Parathyroid adenoma (tissue), 2 donors: ENCODE measurements at regions not wholly inside any gene's neighbourhood (a gene's known extent, or its start where the extent isn't known, plus 50 kb on each side); places are given as distances from the start of the nearest gene placed in this dataset.

Experiments
- H2AFZ ChIP-seq: fragments of 300-600 bp; sonication (generic); one replicate; pipeline ENCODE4 v1.7.0; 2017; ENCODE audit warnings: antibody characterized with exemption, mild to moderate bottlenecking
- H3K27ac ChIP-seq: fragments of 300-600 bp; sonication (generic); one replicate; pipeline ENCODE4 v1.7.0; 2017
- H3K27me3 ChIP-seq: fragments of 300-600 bp; sonication (generic); one replicate; pipeline ENCODE4 v1.7.0; 2017; ENCODE audit warnings: low read length; ENCODE audit not compliant: control insufficient read depth, insufficient read depth
- H3K36me3 ChIP-seq: fragments of 300-600 bp; sonication (generic); one replicate; pipeline ENCODE4 v1.7.0; 2017; ENCODE audit warnings: low read length; ENCODE audit not compliant: control insufficient read depth, insufficient read depth
- H3K4me1 ChIP-seq: fragments of 300-600 bp; sonication (generic); one replicate; pipeline ENCODE4 v1.7.0; 2017; ENCODE audit warnings: control low read depth
- H3K4me2 ChIP-seq: fragments of 300-600 bp; sonication (generic); one replicate; pipeline ENCODE4 v1.7.0; 2017; ENCODE audit warnings: low read length
- H3K4me3 ChIP-seq: fragments of 300-600 bp; sonication (generic); one replicate; pipeline ENCODE4 v1.7.0; 2017; ENCODE audit warnings: low read depth, low read length
- H3K79me2 ChIP-seq: fragments of 300-600 bp; sonication (generic); one replicate; pipeline ENCODE4 v1.7.0; 2017; ENCODE audit warnings: control low read depth
- H3K9ac ChIP-seq: fragments of 300-600 bp; sonication (generic); one replicate; pipeline ENCODE4 v1.7.0; 2017; ENCODE audit warnings: mild to moderate bottlenecking
- H3K9me3 ChIP-seq: fragments of 300-600 bp; sonication (generic); one replicate; pipeline ENCODE4 v1.7.0; 2017; ENCODE audit warnings: low read length; ENCODE audit not compliant: control insufficient read depth
- TF ChIP-seq, protein P1 (sequence below): fragments of 300-600 bp; sonication (generic); IDR thresholded peaks from one replicate; pipeline ENCODE4 v1.7.0; 2017; ENCODE audit warnings: antibody characterized with exemption, mild to moderate bottlenecking
- donor health status: primary hyperparathyroidism.

DNA sequence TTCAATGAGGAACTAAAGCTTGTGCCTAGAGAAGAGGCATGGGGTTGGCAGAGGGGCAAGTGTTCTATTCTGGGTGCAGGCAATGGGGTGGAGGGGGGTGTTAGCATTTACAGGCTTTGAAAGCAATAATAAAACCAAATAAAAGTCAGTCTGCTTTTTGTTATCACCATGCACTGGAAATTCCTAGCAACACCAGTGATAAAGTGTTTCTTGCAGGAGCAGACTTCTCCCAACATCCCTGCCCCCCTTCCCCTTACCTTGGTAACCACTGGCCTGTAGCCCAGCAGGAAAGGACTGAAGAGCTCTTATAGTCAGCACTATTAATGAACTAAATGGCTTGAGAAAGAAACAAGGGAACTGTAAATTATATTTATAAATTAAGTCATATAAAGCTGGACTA lies 65.2 kb upstream of the SESN3 start:
- TF ChIP-seq, protein P1, sequence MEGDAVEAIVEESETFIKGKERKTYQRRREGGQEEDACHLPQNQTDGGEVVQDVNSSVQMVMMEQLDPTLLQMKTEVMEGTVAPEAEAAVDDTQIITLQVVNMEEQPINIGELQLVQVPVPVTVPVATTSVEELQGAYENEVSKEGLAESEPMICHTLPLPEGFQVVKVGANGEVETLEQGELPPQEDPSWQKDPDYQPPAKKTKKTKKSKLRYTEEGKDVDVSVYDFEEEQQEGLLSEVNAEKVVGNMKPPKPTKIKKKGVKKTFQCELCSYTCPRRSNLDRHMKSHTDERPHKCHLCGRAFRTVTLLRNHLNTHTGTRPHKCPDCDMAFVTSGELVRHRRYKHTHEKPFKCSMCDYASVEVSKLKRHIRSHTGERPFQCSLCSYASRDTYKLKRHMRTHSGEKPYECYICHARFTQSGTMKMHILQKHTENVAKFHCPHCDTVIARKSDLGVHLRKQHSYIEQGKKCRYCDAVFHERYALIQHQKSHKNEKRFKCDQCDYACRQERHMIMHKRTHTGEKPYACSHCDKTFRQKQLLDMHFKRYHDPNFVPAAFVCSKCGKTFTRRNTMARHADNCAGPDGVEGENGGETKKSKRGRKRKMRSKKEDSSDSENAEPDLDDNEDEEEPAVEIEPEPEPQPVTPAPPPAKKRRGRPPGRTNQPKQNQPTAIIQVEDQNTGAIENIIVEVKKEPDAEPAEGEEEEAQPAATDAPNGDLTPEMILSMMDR: no peak
- Histone ChIP-seq H3K4me2 (no peak overlapping the region), H3K79me2 (no peaks in the 10 kb centered on the region), H3K27me3 (no peaks in the 10 kb centered on the region), H3K9me3 (no peaks in the 10 kb centered on the region), H2AFZ (no peak overlapping the region), H3K9ac (no peak overlapping the region), H3K4me1 (peaks cover 19% of the 10 kb centered on the region), H3K27ac (no peak overlapping the region), H3K4me3 (no peak overlapping the region), H3K36me3 (no peaks in the 10 kb centered on the region)

DNA sequence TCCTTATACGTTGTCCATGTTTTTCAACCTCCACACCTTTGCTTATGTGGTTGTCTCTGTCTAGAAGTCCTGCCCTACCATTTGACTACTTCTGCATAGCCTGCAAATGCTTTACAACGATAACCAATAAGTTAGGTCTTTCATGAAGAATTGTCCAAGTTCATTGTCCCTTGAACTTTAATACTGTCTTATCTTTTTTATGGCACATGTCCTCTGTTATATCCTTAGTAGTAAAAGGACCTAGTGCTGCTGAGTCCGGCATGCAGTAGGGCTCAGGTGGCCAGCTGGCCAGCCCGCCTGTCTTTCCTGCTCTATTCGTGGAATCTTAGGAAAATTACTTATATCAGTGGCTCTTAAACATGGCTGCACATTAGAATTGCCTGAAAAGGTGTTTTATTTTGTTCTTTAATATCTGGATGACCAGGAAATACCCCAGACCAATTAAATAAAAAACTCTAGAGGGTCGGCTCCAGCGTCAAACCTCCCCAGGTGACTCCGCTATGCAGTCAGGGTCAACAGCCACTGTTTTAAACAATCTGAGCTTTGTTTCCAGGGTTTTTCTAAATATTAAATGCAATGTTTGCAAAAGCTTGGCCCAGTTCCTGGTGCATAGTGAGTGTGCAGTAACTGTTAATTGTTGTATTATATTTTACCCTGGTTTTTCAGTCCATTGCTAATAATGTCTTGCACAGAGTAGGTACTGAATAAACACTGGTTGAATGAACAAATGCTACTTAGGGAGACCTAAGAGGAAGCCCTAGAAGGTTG lies 64.6 kb upstream of the SESN3 start:
- no peaks in the 10 kb centered on the region for H3K9me3 ChIP-seq
- no peak overlapping the region for H3K27ac ChIP-seq
- H3K4me2 ChIP-seq: no peak overlapping the region
- no peaks in the 10 kb centered on the region for H3K27me3 ChIP-seq
- no peak overlapping the region for H2AFZ ChIP-seq
- no peak overlapping the region for H3K4me3 ChIP-seq
- H3K36me3 ChIP-seq: no peaks in the 10 kb centered on the region
- no peak overlapping the region for H3K9ac ChIP-seq
- H3K79me2 ChIP-seq: no peaks in the 10 kb centered on the region
- peaks cover 19% of the 10 kb centered on the region for H3K4me1 ChIP-seq
- TF ChIP-seq, protein P1: no peak

DNA sequence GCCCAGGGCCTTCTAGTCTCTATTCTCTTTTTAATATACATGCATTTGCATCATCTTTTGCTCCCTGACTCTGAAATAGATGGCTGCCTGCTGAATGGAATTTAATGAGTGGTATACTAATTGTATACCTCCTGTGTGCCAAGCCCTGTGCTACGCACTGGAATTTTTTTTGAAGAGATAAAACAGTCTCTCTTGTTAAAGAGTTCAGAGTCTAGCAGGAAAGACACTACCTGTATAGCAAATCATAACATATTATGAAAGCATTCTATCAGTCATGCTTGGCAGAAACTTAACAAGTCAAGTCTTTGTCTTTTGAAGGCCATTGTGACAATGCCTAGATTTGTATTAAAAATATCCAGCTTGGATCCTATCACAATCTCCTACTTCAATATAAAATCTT lies 63.7 kb upstream of the SESN3 start:
- Histone ChIP-seq H3K4me2 (no peak overlapping the region), H2AFZ (no peak overlapping the region), H3K27ac (no peak overlapping the region), H3K9me3 (no peaks in the 10 kb centered on the region), H3K9ac (no peak overlapping the region), H3K4me1 (peaks cover 16% of the 10 kb centered on the region), H3K27me3 (no peaks in the 10 kb centered on the region), H3K4me3 (no peak overlapping the region), H3K36me3 (no peaks in the 10 kb centered on the region), H3K79me2 (no peaks in the 10 kb centered on the region)
- TF ChIP-seq, protein P1: no peak

DNA sequence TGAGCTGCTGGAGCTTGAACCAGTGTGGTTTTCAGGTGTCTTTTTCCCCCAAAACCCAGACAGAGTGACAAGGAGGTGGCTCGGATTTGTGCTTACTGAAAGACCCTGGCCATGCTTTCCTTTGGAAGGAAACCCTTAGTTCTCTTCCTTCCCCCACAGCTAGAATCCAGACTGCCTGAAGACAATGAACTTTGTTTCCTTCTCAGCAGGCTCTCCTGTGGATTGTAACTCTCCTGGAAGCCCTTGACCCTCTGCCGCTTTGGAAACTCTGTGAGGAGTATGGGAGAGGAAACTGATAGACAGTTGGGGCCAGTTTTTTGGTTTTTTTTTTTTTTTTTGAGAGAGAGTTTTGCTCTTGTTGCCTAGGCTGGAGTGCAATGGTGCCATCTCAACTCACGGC lies 62.1 kb upstream of the SESN3 start:
- H3K79me2 ChIP-seq: no peaks in the 10 kb centered on the region
- H3K27me3 ChIP-seq: no peaks in the 10 kb centered on the region
- H3K4me3 ChIP-seq: no peak overlapping the region
- H3K9ac ChIP-seq: no peak overlapping the region
- no peak overlapping the region for H3K4me2 ChIP-seq
- H3K4me1 ChIP-seq: peaks cover 8% of the 10 kb centered on the region
- no peaks in the 10 kb centered on the region for H3K9me3 ChIP-seq
- no peaks in the 10 kb centered on the region for H3K36me3 ChIP-seq
- TF ChIP-seq, protein P1: no peak
- no peak overlapping the region for H2AFZ ChIP-seq
- H3K27ac ChIP-seq: no peak overlapping the region

- H3K4me1 ChIP-seq: no peaks in the 10 kb centered on the region
- TF ChIP-seq, protein P1: no peak
- H3K27me3 ChIP-seq: no peaks in the 10 kb centered on the region
- H3K9ac ChIP-seq: no peak overlapping the region
- no peak overlapping the region for H3K4me3 ChIP-seq
- no peaks in the 10 kb centered on the region for H3K79me2 ChIP-seq
- no peaks in the 10 kb centered on the region for H3K36me3 ChIP-seq
- no peak overlapping the region for H3K4me2 ChIP-seq
- H3K9me3 ChIP-seq: no peaks in the 10 kb centered on the region
- H2AFZ ChIP-seq: no peak overlapping the region
- no peak overlapping the region for H3K27ac ChIP-seq
Observed at GRCh38 chr11:95291946-95292345, 60.9 kb upstream of the SESN3 start.
